HG02759 (cell line): ENCODE measurements at regions not wholly inside any gene's neighbourhood (a gene's known extent, or its start where the extent isn't known, plus 50 kb on each side); places are given as distances from the start of the nearest gene placed in this dataset.
A peak's percentile ranks its signal among the peaks of the same experiment; 100 is the strongest.

Experiments used
- ATAC-seq: cut with Tn5 transposase; IDR thresholded peaks from one replicate; pipeline ENCODE4 v1.9.1; 2021; ENCODE audit warnings: mild to moderate bottlenecking, moderate library complexity; ENCODE audit not compliant: unreplicated experiment

DNA sequence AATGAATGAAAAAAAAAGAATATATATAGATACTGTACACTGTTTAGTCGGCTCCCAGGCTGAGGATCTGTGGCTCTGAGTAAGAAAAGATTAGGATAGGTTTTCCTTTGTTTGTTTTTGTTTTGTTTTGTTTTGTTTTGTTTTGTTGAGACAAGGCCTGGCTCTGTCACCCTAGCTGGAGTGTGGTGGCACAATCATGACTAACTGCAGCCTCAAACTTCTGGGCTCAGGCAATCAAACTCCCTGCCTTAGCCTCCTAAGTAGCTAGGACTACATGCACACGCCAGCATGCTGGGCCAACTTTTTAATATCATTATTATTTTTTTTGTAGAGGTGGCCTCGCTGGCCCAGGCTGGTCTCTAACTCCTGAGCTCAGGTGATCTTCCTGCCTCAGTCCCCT, 87.9 kb upstream of the PTBP2 start:
- ATAC-seq, result no peak

DNA sequence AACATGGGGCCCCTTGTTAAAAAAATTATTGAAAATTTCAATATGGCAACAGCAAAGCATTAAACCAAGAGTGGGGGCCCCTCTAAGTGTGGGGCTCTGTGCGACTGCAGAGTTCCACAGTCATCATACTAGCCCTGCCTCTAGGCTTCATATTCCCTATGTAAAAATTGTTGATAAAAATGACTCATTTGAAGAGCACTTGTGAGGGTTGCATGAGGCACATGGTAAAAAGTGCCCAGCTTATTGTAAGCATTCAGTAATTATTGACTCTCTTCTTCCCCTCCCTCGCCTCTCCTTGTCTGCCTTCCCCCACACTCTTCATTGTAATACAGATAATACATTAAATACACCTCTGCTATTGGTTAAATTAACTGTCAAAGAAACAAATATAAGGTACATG, 86.7 kb upstream of the PTBP2 start:
- ATAC-seq, result no peak

DNA sequence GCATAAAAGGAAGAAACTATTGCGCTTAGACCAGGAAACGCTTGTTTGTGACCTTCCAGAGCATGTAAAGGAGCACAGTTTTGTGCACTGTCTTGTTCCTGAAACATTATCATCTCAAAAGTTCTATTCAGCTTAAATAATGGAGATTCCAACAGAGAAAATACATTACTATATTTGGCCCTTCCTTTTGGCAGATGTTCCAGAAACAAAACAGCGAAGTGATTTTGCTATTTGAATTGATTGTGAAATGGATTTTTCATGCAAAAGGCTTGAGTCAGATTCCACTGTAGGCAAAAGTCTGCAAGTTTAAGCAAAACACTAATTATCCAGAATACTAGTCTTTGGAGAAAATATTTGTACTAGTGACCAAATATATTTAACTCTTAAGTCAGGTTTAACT, 80.3 kb upstream of the PTBP2 start:
- no peak for ATAC-seq

DNA sequence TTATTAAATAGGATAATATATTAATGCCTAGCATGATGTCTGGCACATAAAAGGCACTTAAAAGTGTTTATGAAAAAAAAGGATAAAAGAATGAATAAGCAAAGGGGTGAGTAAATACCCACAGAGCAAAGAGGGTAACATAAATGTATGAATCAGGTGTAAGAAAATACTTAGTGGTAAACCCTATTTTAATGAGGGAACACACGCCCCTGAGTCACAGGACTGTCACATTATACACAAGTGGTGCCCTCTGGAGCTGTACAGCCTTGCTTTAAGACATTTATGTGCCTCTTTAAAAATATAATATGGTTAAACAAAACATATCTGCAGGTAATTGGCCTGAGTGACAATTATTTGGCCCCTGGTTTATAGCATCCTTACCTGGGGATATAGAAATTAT, 78.1 kb upstream of the PTBP2 start:
- ATAC-seq, result no peak

DNA sequence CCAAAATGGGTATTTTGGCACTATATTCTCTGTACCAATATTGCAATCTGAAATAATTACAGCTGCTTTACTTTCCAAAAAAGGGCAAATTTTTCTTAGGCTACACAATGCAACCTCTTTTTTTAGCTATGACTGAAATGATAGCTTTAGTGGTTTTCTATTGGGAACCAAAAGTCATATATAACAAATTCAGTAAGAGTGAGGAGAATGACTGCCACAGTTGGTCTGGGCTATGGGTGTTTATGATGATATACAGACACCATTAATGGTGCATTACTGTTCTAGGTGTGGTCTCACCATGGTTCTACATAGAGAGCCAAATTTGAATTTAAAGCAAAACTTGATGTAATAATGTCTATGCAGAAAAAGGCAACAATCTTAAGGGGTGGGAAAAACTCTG, 72.3 kb upstream of the PTBP2 start:
- peak; percentile 53 for ATAC-seq

DNA sequence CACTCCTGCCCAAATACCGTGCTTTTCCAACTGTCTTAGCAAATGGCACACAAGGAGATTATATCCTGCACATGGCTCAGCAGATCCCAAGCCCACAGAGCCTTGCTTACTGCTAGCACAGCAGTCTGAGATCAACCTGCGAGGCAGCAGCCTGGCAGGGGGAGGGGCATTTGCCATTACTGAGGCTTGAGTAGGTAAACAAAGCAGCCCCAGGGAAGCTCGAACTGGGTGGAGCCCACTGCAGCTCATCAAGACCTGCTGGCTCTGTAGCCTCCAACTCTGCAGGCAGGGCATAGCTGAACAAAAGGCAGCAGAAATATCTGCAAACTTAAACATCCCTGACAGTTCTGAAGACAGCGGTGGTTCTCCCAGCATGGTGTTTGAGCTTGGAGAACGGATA, 70.1 kb upstream of the PTBP2 start:
- no peak for ATAC-seq

DNA sequence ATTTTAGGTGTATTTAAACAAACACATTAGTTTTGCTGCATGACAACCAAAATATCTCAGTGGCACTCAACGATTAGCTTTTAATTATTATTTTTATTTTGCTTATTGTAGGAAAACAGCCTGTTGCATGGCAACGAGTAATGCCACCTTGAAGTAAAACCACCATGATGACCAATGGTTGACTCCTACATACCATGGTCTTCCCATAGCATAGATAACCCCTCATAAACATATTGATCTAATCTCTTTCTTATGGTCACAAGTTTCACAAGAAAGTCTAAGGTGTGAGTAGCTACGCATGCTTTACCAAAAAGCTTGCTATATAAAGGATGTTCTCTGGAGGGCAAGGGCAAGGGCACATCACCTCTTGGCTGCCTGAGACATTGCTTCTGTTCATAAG, 61.5 kb upstream of the PTBP2 start:
- no peak for ATAC-seq

DNA sequence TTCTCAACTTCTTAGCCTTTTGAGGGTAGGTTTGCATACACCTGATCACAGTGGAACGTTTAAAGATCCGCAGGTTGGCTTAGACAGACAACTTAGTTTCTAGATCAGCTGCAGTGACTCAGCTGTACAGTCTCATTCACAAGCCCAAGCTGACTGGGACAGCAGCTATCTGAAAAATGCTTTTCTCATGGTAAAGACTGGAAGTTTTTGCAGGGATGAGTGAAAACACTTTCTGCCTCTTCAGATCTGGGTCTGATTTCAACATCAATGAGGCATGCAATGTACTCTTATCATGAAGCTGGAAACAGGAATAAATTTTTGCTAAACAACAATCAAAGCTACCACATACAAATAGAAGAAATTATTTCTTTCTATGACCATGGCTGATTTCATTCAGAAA, 61.1 kb upstream of the PTBP2 start:
- ATAC-seq, result no peak
